Endothelial cell of umbilical vein (primary cell): ENCODE measurements at regions not wholly inside any gene's neighbourhood (a gene's known extent, or its start where the extent isn't known, plus 50 kb on each side); places are given as distances from the start of the nearest gene placed in this dataset.

Experiments
- CTCF ChIP-seq, 2 donors: IDR thresholded peaks; 1 replicate in 1 of 2; 2 replicates in 1 of 2; pipeline ENCODE4 v1.5.1; 2011; ENCODE audit warnings: low read length in 2 of 2, mild to moderate bottlenecking in 2 of 2, moderate library complexity in 2 of 2, control low read depth in 1 of 2, inconsistent platforms in 1 of 2, low read depth in 1 of 2; ENCODE audit not compliant: insufficient read depth in 1 of 2; ENCODE audit errors: extremely low read depth in 1 of 2
- EZH2 ChIP-seq: IDR thresholded peaks from 2 replicates; pipeline ENCODE4 v1.6.1; 2012; ENCODE audit warnings: borderline replicate concordance, low read depth, mild to moderate bottlenecking, moderate library complexity, low read length, inconsistent platforms; ENCODE audit not compliant: severe bottlenecking
- GATA2 ChIP-seq: IDR thresholded peaks from 2 replicates; pipeline ENCODE4 v1.7.0; 2011; ENCODE audit warnings: low read depth, mild to moderate bottlenecking, moderate library complexity, mixed read lengths, low read length; ENCODE audit not compliant: insufficient read length, insufficient read depth
- JUN ChIP-seq: IDR thresholded peaks from 2 replicates; pipeline ENCODE4 v1.6.1; 2011; ENCODE audit warnings: borderline replicate concordance, low read depth; ENCODE audit not compliant: insufficient read length, insufficient read depth
- MAX ChIP-seq: IDR thresholded peaks from 2 replicates; pipeline ENCODE4 v1.6.1; 2011; ENCODE audit not compliant: insufficient read depth, insufficient read length
- MYC ChIP-seq: IDR thresholded peaks from one replicate; pipeline ENCODE4 v1.6.1; 2011; ENCODE audit warnings: mild to moderate bottlenecking, low read depth, low read length
- POLR2A ChIP-seq: IDR thresholded peaks from 2 replicates; pipeline ENCODE4 v1.6.1; 2012; ENCODE audit warnings: low read depth, mild to moderate bottlenecking, control low read depth, low read length
- POLR2AphosphoS5 ChIP-seq: IDR thresholded peaks from 2 replicates; pipeline ENCODE4 v1.6.1; 2012; ENCODE audit warnings: low read depth, mild to moderate bottlenecking, control low read depth, low read length, moderate library complexity; ENCODE audit not compliant: insufficient read depth

GRCh38 chr11:70740488-70740851 lies 342.1 kb downstream of the CTTN start:
- TF ChIP-seq CTCF (IDR thresholded peaks at IDR 0.05; ENCODE audit: extremely low read depth in 1 of 2, insufficient read depth in 1 of 2, low read depth in 1 of 2, low read length in 2 of 2) (no peak), POLR2A (no peak), EZH2 (no peak), GATA2 (no peak), MAX (no peak), POLR2AphosphoS5 (no peak), MYC (no peak), JUN (no peak)
